Spleen (tissue), 11 donors: ENCODE measurements at regions not wholly inside any gene's neighbourhood (a gene's known extent, or its start where the extent isn't known, plus 50 kb on each side); places are given as distances from the start of the nearest gene placed in this dataset.

Source experiments
- DNase-seq: peaks from one replicate; pipeline ENCODE4 v3.0.0-alpha.2; 2020
- H3K27ac ChIP-seq, 8 donors: fragments of 200-600 bp; sonication (generic) in 7 of 8; 1 replicate in 4 of 8; 2 replicates in 4 of 8; pipeline versions ENCODE4 v1.5.0 to v1.8.0; 2016 to 2021; ENCODE audit warnings: inconsistent platforms in 4 of 8, mild to moderate bottlenecking in 4 of 8, moderate library complexity in 1 of 8
- H3K27me3 ChIP-seq, 7 donors: fragments of 200-600 bp; sonication (generic) in 6 of 7; replicated peaks in 1 of 7; 1 replicate in 4 of 7; 2 replicates in 3 of 7; pipeline versions ENCODE4 v1.5.0 to v1.8.0; 2016 to 2021; ENCODE audit warnings: inconsistent platforms in 3 of 7, mild to moderate bottlenecking in 1 of 7
- H3K36me3 ChIP-seq, 6 donors: fragments of 200-600 bp; sonication (generic) in 5 of 6; 1 replicate in 4 of 6; 2 replicates in 2 of 6; pipeline versions ENCODE4 v1.5.0 to v1.8.0; 2016 to 2021; ENCODE audit warnings: inconsistent platforms in 2 of 6
- H3K4me1 ChIP-seq, 6 donors: fragments of 200-600 bp; sonication (generic) in 5 of 6; 1 replicate in 3 of 6; 2 replicates in 3 of 6; pipeline versions ENCODE4 v1.5.0 to v1.8.0; 2016 to 2021; ENCODE audit warnings: inconsistent platforms in 3 of 6
- H3K4me3 ChIP-seq, 8 donors: fragments of 200-600 bp; sonication (generic) in 7 of 8; 1 replicate in 4 of 8; 2 replicates in 4 of 8; pipeline versions ENCODE4 v1.5.0 to v1.8.0; 2016 to 2021; ENCODE audit warnings: inconsistent platforms in 4 of 8, mild to moderate bottlenecking in 4 of 8, moderate library complexity in 2 of 8
- H3K9me3 ChIP-seq, 8 donors: fragments of 200-600 bp; sonication (generic) in 7 of 8; 1 replicate in 4 of 8; 2 replicates in 4 of 8; pipeline versions ENCODE4 v1.5.0 to v1.8.0; 2016 to 2021; ENCODE audit warnings: inconsistent platforms in 4 of 8
- CTCF ChIP-seq, 11 experiments: fragments of 200-600 bp in 7 of 11; fragments of 450-650 bp in 4 of 11; sonication (generic) in 4 of 11; IDR thresholded peaks in 8 of 11; conservative IDR thresholded peaks in 3 of 11; 1 replicate in 7 of 11; 2 replicates in 4 of 11; pipeline versions ENCODE4 v1.4.0 to v1.8.0; 2016 to 2021; ENCODE audit warnings: antibody characterized with exemption in 11 of 11, inconsistent platforms in 4 of 11, mild to moderate bottlenecking in 1 of 11
- POLR2A ChIP-seq, 3 donors: fragments of 450-650 bp; IDR thresholded peaks; one replicate each; pipeline ENCODE4 v1.5.1; 2017; ENCODE audit warnings: antibody characterized with exemption in 3 of 3, mild to moderate bottlenecking in 1 of 3
- POLR2AphosphoS5 ChIP-seq, 3 donors: sonication (generic); formaldehyde crosslinking; IDR thresholded peaks; one replicate each; pipeline ENCODE4 v1.5.1; 2017; ENCODE audit warnings: antibody characterized with exemption in 3 of 3
- WGBS, 5 donors: extraction: QIAGEN DNeasy Blood & Tissue Kit in 3 of 5; methylation state at CpG; one replicate each; pipeline versions ENCODE4 v1.1.5 to v1.1.7; 2013 to 2018; 5-methylcytosine and 5-hydroxymethylcytosine counted together
- intact Hi-C: fragments of 100-400 bp; cut with DNase I; formaldehyde crosslinking; loops from one replicate; pipeline ENCODE4 v1.15.0; 2023; ENCODE audit warnings: low total_unique reads
- donor health status: healthy with polysubstance abuse.
- donor health status: DM: no; HTN: no; CAD: no; lungs with moderate emphysema.
- donor health status: DM: no; HTN: no; CAD: no.
- donor health status: Bipolar disorder and iron deficiency.
- donor health status: healthy.
- donor health status: DM: no; HTN: no; CAD: no.
- donor health status: DM: yes; HTN: yes; CAD: no.

GRCh38 chr20:48277266-48277665, 492.0 kb upstream of the SULF2 start:
- Histone ChIP-seq H3K9me3 (no peaks in the 10 kb centered on the region), H3K4me3 (no peak overlapping the region), H3K36me3 (no peaks in the 10 kb centered on the region), H3K27me3 (peaks cover 0 to 18% (median 0%) of the 10 kb centered on the region in 7 donors), H3K4me1 (no peaks in the 10 kb centered on the region), H3K27ac (no peak overlapping the region)
- TF ChIP-seq POLR2AphosphoS5 (IDR thresholded peaks at IDR 0.05) (no peak), CTCF (IDR thresholded peaks at IDR 0.05 in 8 of 11, conservative IDR thresholded peaks at IDR 0.05 in 3 of 11) (no peak), POLR2A (IDR thresholded peaks at IDR 0.05) (no peak)
- intact Hi-C loops: no loop called here
- WGBS, 5 donors: 78 to 96% (median 84%) methylated on average over 2 of the region's 2 CpGs
- DNase-seq: no peak

- H3K4me3 ChIP-seq: no peak overlapping the region
- no peaks in the 10 kb centered on the region for H3K4me1 ChIP-seq
- peaks cover 0 to 19% (median 0%) of the 10 kb centered on the region in 7 donors for H3K27me3 ChIP-seq
- no peaks in the 10 kb centered on the region for H3K9me3 ChIP-seq
- intact Hi-C loops: no loop called here
- no peak overlapping the region for H3K27ac ChIP-seq
- no peak for DNase-seq
- H3K36me3 ChIP-seq: no peaks in the 10 kb centered on the region
- WGBS, 5 donors: 74 to 80% (median 77%) methylated on average over 3 of the region's 3 CpGs
- TF ChIP-seq POLR2A (IDR thresholded peaks at IDR 0.05): no peak
- no peak for TF ChIP-seq POLR2AphosphoS5 (IDR thresholded peaks at IDR 0.05)
- TF ChIP-seq CTCF (IDR thresholded peaks at IDR 0.05 in 8 of 11, conservative IDR thresholded peaks at IDR 0.05 in 3 of 11): no peak
These were observed 490.7 kb upstream of the SULF2 start for GRCh38 chr20:48276021-48276342.

GRCh38 chr20:48275286-48276020, 490.2 kb upstream of the SULF2 start:
- Histone ChIP-seq H3K4me1 (no peaks in the 10 kb centered on the region), H3K9me3 (no peaks in the 10 kb centered on the region), H3K4me3 (no peak overlapping the region), H3K27me3 (peaks cover 0 to 16% (median 0%) of the 10 kb centered on the region in 7 donors), H3K27ac (no peak overlapping the region), H3K36me3 (no peaks in the 10 kb centered on the region)
- no peak for DNase-seq
- no peak for TF ChIP-seq CTCF (IDR thresholded peaks at IDR 0.05 in 8 of 11, conservative IDR thresholded peaks at IDR 0.05 in 3 of 11)
- intact Hi-C loops: no loop called here
- 76 to 84% (median 81%) methylated on average over 6 of the region's 6 CpGs for WGBS, 5 donors

GRCh38 chr20:48273843-48274242, 488.6 kb upstream of the SULF2 start:
- Histone ChIP-seq H3K27ac (no peak overlapping the region), H3K9me3 (no peaks in the 10 kb centered on the region), H3K4me1 (no peaks in the 10 kb centered on the region), H3K4me3 (no peak overlapping the region), H3K27me3 (peaks cover 0 to 16% (median 0%) of the 10 kb centered on the region in 7 donors), H3K36me3 (no peaks in the 10 kb centered on the region)
- no peak for DNase-seq
- TF ChIP-seq POLR2AphosphoS5 (IDR thresholded peaks at IDR 0.05): no peak
- no peak for TF ChIP-seq POLR2A (IDR thresholded peaks at IDR 0.05)
- no peak for TF ChIP-seq CTCF (IDR thresholded peaks at IDR 0.05 in 8 of 11, conservative IDR thresholded peaks at IDR 0.05 in 3 of 11)
- intact Hi-C loops: no loop called here
